ENCODE measurements at regions not wholly inside any gene's neighbourhood (a gene's known extent, or its start where the extent isn't known, plus 50 kb on each side); places are given as distances from the start of the nearest gene placed in this dataset.

DNA sequence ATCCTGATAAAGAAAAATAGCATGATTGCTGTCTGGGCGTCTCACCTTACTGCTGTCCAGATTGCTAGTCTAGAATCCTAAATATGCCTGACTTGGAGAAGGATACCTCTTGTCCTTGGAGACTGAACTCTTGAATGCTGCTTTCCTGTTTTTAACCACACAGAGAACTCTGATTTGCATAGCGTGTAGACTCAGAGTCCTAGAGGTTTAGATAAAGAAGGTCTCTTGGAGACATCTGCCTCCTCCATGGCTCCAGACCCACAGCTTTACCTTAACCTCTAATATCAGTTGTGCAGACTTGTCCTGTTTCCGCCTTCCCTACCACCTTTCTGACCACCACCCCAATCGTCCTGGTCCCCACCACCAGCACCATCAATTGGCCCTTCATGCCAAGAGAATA is 292.6 kb upstream of the CYRIA start:
- intact Hi-C loops (cut with DNase I) = no loop called here
- Histone ChIP-seq H3K36me3 (no peaks in the 10 kb centered on the region), H3K4me1 (no peaks in the 10 kb centered on the region), H3K27ac (no peak overlapping the region), H3K9me3 (no peaks in the 10 kb centered on the region), H3K27me3 (no peaks in the 10 kb centered on the region), H3K4me3 (no peak overlapping the region)
- TF ChIP-seq POLR2AphosphoS5 (IDR thresholded peaks at IDR 0.05) = no peak
- TF ChIP-seq, protein P1, sequence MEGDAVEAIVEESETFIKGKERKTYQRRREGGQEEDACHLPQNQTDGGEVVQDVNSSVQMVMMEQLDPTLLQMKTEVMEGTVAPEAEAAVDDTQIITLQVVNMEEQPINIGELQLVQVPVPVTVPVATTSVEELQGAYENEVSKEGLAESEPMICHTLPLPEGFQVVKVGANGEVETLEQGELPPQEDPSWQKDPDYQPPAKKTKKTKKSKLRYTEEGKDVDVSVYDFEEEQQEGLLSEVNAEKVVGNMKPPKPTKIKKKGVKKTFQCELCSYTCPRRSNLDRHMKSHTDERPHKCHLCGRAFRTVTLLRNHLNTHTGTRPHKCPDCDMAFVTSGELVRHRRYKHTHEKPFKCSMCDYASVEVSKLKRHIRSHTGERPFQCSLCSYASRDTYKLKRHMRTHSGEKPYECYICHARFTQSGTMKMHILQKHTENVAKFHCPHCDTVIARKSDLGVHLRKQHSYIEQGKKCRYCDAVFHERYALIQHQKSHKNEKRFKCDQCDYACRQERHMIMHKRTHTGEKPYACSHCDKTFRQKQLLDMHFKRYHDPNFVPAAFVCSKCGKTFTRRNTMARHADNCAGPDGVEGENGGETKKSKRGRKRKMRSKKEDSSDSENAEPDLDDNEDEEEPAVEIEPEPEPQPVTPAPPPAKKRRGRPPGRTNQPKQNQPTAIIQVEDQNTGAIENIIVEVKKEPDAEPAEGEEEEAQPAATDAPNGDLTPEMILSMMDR (IDR thresholded peaks at IDR 0.05) = no peak
- TF ChIP-seq POLR2A (IDR thresholded peaks at IDR 0.05) = no peak
- no peak for TF ChIP-seq EP300 (IDR thresholded peaks at IDR 0.05)
- no peak for DNase-seq
- WGBS, 2 donors = 67 to 75% methylated on average over 4 of the region's 4 CpGs

DNA sequence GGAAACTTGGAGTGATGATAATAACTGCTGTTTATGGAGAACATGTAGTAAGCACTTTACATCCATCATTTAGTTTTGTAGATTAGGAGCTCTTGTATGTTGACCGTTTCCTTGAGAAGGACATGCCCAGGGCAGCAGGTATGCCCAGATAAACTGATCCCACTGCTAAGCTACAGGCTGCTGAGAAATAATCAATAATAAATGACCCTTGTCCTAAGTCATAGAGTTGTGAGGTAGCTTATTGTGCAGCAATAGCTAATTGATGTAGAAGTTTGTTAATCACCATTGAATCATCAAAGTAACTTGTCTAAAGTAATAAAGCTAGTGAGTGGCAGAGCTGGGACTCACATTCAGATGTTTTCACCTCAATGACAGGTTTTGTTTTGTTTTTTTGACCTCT is 287.2 kb upstream of the CYRIA start:
- H3K27ac ChIP-seq = no peak overlapping the region
- H3K4me1 ChIP-seq = no peaks in the 10 kb centered on the region
- TF ChIP-seq, protein P1 (IDR thresholded peaks at IDR 0.05) = no peak
- TF ChIP-seq EP300 (IDR thresholded peaks at IDR 0.05) (no peak), POLR2AphosphoS5 (IDR thresholded peaks at IDR 0.05) (no peak), POLR2A (IDR thresholded peaks at IDR 0.05) (no peak)
- no peaks in the 10 kb centered on the region for H3K27me3 ChIP-seq
- H3K36me3 ChIP-seq = no peaks in the 10 kb centered on the region
- H3K4me3 ChIP-seq = no peak overlapping the region
- 79 to 88% methylated on average over 1 of the region's 1 CpG for WGBS, 2 donors
- DNase-seq = no peak
- no peaks in the 10 kb centered on the region for H3K9me3 ChIP-seq
- intact Hi-C loops (cut with DNase I) = no loop called here

DNA sequence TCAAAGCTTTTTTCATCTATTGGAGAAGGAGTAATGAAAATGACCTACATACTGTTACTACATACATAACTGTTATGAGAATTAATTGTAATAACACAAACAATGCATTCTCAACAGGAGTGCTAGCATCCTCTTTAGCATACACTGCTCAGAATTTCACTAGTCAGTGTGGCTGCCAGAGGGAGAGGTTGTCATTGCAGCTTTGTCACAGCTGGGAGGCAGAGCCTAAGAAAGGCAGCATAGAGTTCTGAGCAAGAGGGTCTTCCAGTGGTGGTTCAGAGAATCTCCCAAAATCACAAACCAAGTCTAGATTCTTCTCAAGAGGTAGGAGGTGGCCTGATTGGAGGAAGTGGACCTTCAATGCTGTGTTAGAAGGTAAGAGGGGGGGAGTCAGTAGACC is 286.7 kb upstream of the CYRIA start:
- intact Hi-C loops (cut with DNase I) = no loop called here
- H3K4me1 ChIP-seq = no peaks in the 10 kb centered on the region
- TF ChIP-seq POLR2A (IDR thresholded peaks at IDR 0.05) = no peak
- no peak for TF ChIP-seq EP300 (IDR thresholded peaks at IDR 0.05)
- TF ChIP-seq POLR2AphosphoS5 (IDR thresholded peaks at IDR 0.05) = no peak
- TF ChIP-seq, protein P1 (IDR thresholded peaks at IDR 0.05) = no peak
- no peaks in the 10 kb centered on the region for H3K36me3 ChIP-seq
- no peaks in the 10 kb centered on the region for H3K9me3 ChIP-seq
- H3K27ac ChIP-seq = no peak overlapping the region
- H3K27me3 ChIP-seq = no peaks in the 10 kb centered on the region
- no peak for DNase-seq
- H3K4me3 ChIP-seq = no peak overlapping the region

DNA sequence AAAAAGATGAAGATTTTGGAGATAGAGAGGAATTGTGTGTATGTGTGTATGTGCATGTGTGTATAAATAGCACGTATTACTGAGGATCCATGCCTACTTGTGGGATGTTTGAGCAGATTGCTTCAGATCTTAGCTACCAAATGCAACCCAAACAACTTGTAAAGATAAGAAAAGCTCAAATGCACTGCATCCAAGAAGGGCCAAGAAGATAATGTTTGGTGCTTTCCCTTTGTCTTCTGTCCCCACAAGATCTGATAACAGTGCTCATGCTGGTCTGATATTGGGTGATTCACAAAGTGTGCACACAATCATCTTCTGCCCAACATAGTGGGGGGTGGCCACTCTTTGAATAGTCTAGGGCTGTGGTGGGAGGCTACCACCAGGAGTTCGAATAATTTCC is 284.8 kb upstream of the CYRIA start:
- H3K4me1 ChIP-seq = no peaks in the 10 kb centered on the region
- H3K27ac ChIP-seq = no peak overlapping the region
- TF ChIP-seq POLR2A (IDR thresholded peaks at IDR 0.05) (no peak), POLR2AphosphoS5 (IDR thresholded peaks at IDR 0.05) (no peak), EP300 (IDR thresholded peaks at IDR 0.05) (no peak)
- TF ChIP-seq, protein P1 (IDR thresholded peaks at IDR 0.05) = no peak
- no peak overlapping the region for H3K4me3 ChIP-seq
- no peaks in the 10 kb centered on the region for H3K27me3 ChIP-seq
- H3K9me3 ChIP-seq = no peaks in the 10 kb centered on the region
- 63 to 74% methylated on average over 2 of the region's 2 CpGs for WGBS, 2 donors
- no peak for DNase-seq
- intact Hi-C loops (cut with DNase I) = no loop called here
- no peaks in the 10 kb centered on the region for H3K36me3 ChIP-seq

DNA sequence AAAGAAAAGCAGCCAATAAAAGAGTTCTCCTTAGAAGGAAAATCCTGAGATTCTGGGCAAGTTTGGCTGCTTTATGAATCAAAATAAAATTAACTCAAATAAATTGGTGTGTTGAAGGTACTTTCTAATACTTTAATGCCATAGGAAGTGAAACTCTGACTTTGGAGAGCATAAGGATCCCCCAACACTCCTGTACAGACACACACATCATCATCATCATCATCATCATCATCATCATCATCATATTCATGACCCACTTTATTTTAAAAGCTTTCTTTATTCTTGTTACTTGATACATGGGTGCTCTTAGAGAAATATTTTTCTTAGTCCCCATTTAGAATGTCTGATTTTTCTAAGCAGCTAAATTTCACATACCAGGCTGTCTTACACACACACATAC is 283.1 kb upstream of the CYRIA start:
- no peaks in the 10 kb centered on the region for H3K9me3 ChIP-seq
- H3K4me3 ChIP-seq = no peak overlapping the region
- no peaks in the 10 kb centered on the region for H3K4me1 ChIP-seq
- H3K27ac ChIP-seq = no peak overlapping the region
- no peaks in the 10 kb centered on the region for H3K27me3 ChIP-seq
- DNase-seq = no peak
- H3K36me3 ChIP-seq = no peaks in the 10 kb centered on the region
- intact Hi-C loops (cut with DNase I) = no loop called here
- TF ChIP-seq POLR2A (IDR thresholded peaks at IDR 0.05) (no peak), EP300 (IDR thresholded peaks at IDR 0.05) (no peak), POLR2AphosphoS5 (IDR thresholded peaks at IDR 0.05) (no peak)
- TF ChIP-seq, protein P1 (IDR thresholded peaks at IDR 0.05) = no peak

Data from sigmoid colon (tissue), 6 donors.